Endothelial cell of umbilical vein (primary cell): ENCODE measurements at regions not wholly inside any gene's neighbourhood (a gene's known extent, or its start where the extent isn't known, plus 50 kb on each side); places are given as distances from the start of the nearest gene placed in this dataset.

Source experiments
- BruUV-seq: library from RNA; stranded (reverse); fragments of 400-500 nt; replicated peaks from 2 replicates; lab custom pipeline; 2021; lab: Mats Ljungman, UMichigan
- CTCF ChIA-PET: fragments of 300-600, 350-600 bp; sonication (Branson Sonifier 250); formaldehyde crosslinking; loops from one replicate; lab custom pipeline; 2021; ENCODE audit warnings: antibody characterized with exemption, inconsistent platforms; lab: Charles Lee
- POLR2A ChIA-PET: fragments of 300-600, 350-600 bp; sonication (Branson Sonifier 250); formaldehyde crosslinking; loops from one replicate; lab custom pipeline; 2021; ENCODE audit warnings: antibody characterized with exemption, inconsistent platforms; lab: Charles Lee
- DNase-seq: peaks from one replicate; pipeline ENCODE4 v3.0.0-alpha.2; 2011; ENCODE audit warnings: low read depth, low spot score
- FAIRE-seq: peaks from 2 replicates; lab custom pipeline; 2011; peaks lifted over from hg19 to GRCh38; lab: Jason Lieb, UNC
- H2AFZ ChIP-seq: 2 replicates; pipeline ENCODE4 v1.6.0; 2012; ENCODE audit warnings: low read depth, low read length, control low read depth, inconsistent platforms
- H3K27ac ChIP-seq: 2 replicates; pipeline ENCODE4 v1.5.1; 2011; ENCODE audit warnings: low read depth, mild to moderate bottlenecking, control low read depth, low read length, moderate library complexity; ENCODE audit not compliant: insufficient read depth
- H3K27me3 ChIP-seq, 2 experiments: 2 replicates each; pipeline versions ENCODE4 v1.6.0 to v1.6.1; 2011; ENCODE audit warnings: low read length in 2 of 2, mixed read lengths in 1 of 2; ENCODE audit not compliant: control insufficient read depth in 2 of 2, insufficient read depth in 2 of 2
- H3K36me3 ChIP-seq, 2 experiments: 2 replicates in 1 of 2; 3 replicates in 1 of 2; pipeline ENCODE4 v1.5.1; 2011; ENCODE audit warnings: low read length in 2 of 2, mild to moderate bottlenecking in 1 of 2, moderate library complexity in 1 of 2; ENCODE audit not compliant: control insufficient read depth in 2 of 2, insufficient read depth in 2 of 2; ENCODE audit errors: extremely low read depth in 1 of 2
- H3K4me1 ChIP-seq: 3 replicates; pipeline ENCODE4 v1.5.1; 2011; ENCODE audit warnings: mild to moderate bottlenecking, low read length; ENCODE audit not compliant: control insufficient read depth, insufficient read depth; ENCODE audit errors: extremely low read depth
- H3K4me2 ChIP-seq: 2 replicates; pipeline ENCODE4 v1.6.1; 2011; ENCODE audit warnings: low read length, control low read depth, mixed read lengths; ENCODE audit not compliant: insufficient read depth
- H3K4me3 ChIP-seq, 3 experiments: fragments of 200-600 bp in 1 of 3; sonication (generic), shearing (Covaris generic) in 1 of 3; replicated peaks in 1 of 3; 2 replicates each; pipeline ENCODE4 v1.5.1; 2011 to 2016; ENCODE audit warnings: control low read depth in 3 of 3, low read length in 3 of 3, mild to moderate bottlenecking in 2 of 3, inconsistent platforms in 1 of 3, low read depth in 1 of 3, moderate library complexity in 1 of 3; ENCODE audit not compliant: insufficient read depth in 1 of 3
- H3K79me2 ChIP-seq: 2 replicates; pipeline ENCODE4 v1.6.0; 2012; ENCODE audit warnings: low read length, inconsistent platforms; ENCODE audit not compliant: control insufficient read depth, insufficient read depth
- H3K9ac ChIP-seq: replicated peaks from 2 replicates; pipeline ENCODE3; 2011; ENCODE audit warnings: low read length, control low read depth; ENCODE audit not compliant: insufficient read depth; ENCODE audit errors: extremely low read depth
- H3K9me1 ChIP-seq: replicated peaks from 3 replicates; pipeline ENCODE4 v1.6.0; 2011; ENCODE audit warnings: mild to moderate bottlenecking, low read length; ENCODE audit not compliant: control insufficient read depth, insufficient read depth; ENCODE audit errors: extremely low read depth
- H3K9me3 ChIP-seq: replicated peaks from 2 replicates; pipeline ENCODE4 v1.5.1; 2012; ENCODE audit warnings: low read length, inconsistent platforms; ENCODE audit not compliant: control insufficient read depth, insufficient read depth
- H4K20me1 ChIP-seq: replicated peaks from 2 replicates; pipeline ENCODE3; 2011; ENCODE audit warnings: mild to moderate bottlenecking, low read length; ENCODE audit not compliant: control insufficient read depth, insufficient read depth; ENCODE audit errors: extremely low read depth
- EZH2 ChIP-seq: IDR thresholded peaks from 2 replicates; pipeline ENCODE4 v1.6.1; 2012; ENCODE audit warnings: borderline replicate concordance, low read depth, mild to moderate bottlenecking, moderate library complexity, low read length, inconsistent platforms; ENCODE audit not compliant: severe bottlenecking
- FOS ChIP-seq: IDR thresholded peaks from 2 replicates; pipeline ENCODE4 v1.6.1; 2011; ENCODE audit warnings: mild to moderate bottlenecking, low read length, moderate library complexity, borderline replicate concordance; ENCODE audit not compliant: insufficient read depth
- GATA2 ChIP-seq: IDR thresholded peaks from 2 replicates; pipeline ENCODE4 v1.7.0; 2011; ENCODE audit warnings: low read depth, mild to moderate bottlenecking, moderate library complexity, mixed read lengths, low read length; ENCODE audit not compliant: insufficient read length, insufficient read depth
- JUN ChIP-seq: IDR thresholded peaks from 2 replicates; pipeline ENCODE4 v1.6.1; 2011; ENCODE audit warnings: borderline replicate concordance, low read depth; ENCODE audit not compliant: insufficient read length, insufficient read depth
- MYC ChIP-seq: IDR thresholded peaks from one replicate; pipeline ENCODE4 v1.6.1; 2011; ENCODE audit warnings: mild to moderate bottlenecking, low read depth, low read length
- POLR2A ChIP-seq: IDR thresholded peaks from 2 replicates; pipeline ENCODE4 v1.6.1; 2012; ENCODE audit warnings: low read depth, mild to moderate bottlenecking, control low read depth, low read length
- POLR2AphosphoS5 ChIP-seq: IDR thresholded peaks from 2 replicates; pipeline ENCODE4 v1.6.1; 2012; ENCODE audit warnings: low read depth, mild to moderate bottlenecking, control low read depth, low read length, moderate library complexity; ENCODE audit not compliant: insufficient read depth
- dilution Hi-C: fragments of 300-500 bp; cut with MboI; formaldehyde crosslinking; loops from one replicate; pipeline ENCODE4 v1.15.0; 2019; ENCODE audit warnings: low sequenced_read_pairs; ENCODE audit not compliant: extremely low pct_ligation_motif_present
- intact Hi-C: fragments of 100-400 bp; cut with micrococcal nuclease; formaldehyde crosslinking; loops from one replicate; pipeline ENCODE4 v1.10.0; 2022
- TF ChIP-seq, protein P1 (sequence below), 2 donors: IDR thresholded peaks; 1 replicate in 1 of 2; 2 replicates in 1 of 2; pipeline ENCODE4 v1.5.1; 2011; ENCODE audit warnings: low read length in 2 of 2, mild to moderate bottlenecking in 2 of 2, moderate library complexity in 2 of 2, control low read depth in 1 of 2, inconsistent platforms in 1 of 2, low read depth in 1 of 2; ENCODE audit not compliant: insufficient read depth in 1 of 2; ENCODE audit errors: extremely low read depth in 1 of 2
- TF ChIP-seq, protein P2 (sequence below): IDR thresholded peaks from 2 replicates; pipeline ENCODE4 v1.6.1; 2011; ENCODE audit not compliant: insufficient read depth, insufficient read length

DNA sequence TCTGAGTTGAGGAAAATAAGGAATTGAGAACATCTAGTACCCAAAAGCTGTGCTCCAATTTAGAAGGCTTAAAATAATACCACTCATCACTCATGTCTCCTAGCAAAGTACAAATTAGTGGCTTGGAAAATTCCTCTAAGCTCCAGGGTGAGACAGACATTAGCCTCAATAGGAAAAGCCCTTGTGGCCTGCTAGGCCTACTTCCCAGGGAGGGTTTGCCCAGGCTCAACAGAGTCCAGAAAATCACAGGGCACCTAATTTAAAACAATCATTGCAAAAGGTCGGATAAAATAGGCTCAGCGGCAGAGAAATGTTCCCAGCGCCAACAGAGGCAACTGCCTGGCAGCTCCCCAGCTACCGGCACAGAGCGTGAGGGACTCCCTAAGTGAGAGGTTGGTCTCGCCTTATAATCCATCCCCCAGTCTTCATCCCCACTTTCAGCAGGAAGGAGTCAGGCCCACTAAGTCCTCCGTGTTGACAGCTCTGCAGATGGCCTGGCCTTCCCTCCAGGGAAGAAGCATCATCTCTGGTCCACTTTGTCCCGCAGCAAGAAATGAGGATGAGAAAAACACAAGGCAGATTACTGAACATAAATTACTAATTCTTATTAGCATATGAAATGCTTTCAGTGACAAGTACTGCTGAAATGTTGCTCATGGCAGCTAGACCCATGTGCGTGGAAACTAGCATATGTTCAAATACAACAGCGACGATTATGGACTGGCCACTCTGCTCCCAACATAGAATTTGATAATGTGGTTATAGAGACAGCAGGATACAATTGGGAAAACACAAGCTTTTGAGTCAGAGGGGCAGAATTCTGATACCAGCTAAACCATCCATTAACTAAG is 1177.7 kb upstream of the AUTS2 start:
- ChIA-PET POLR2A (no interaction called here), CTCF (no interaction called here)
- no peaks in the 10 kb centered on the region for H3K27me3 ChIP-seq
- no peaks in the 10 kb centered on the region for H3K36me3 ChIP-seq
- BruUV-seq = no TSS peak
- no peaks in the 10 kb centered on the region for H4K20me1 ChIP-seq
- no peak overlapping the region for H3K27ac ChIP-seq
- H3K79me2 ChIP-seq = no peaks in the 10 kb centered on the region
- H3K9ac ChIP-seq = no peak overlapping the region
- peaks cover 2% of the 10 kb centered on the region for H3K9me3 ChIP-seq
- H3K9me1 ChIP-seq = no peaks in the 10 kb centered on the region
- no peaks in the 10 kb centered on the region for H3K4me1 ChIP-seq
- H3K4me3 ChIP-seq = no peak overlapping the region
- FAIRE-seq (no peak), DNase-seq (no peak)
- intact Hi-C loops = no loop called here
- TF ChIP-seq FOS = no peak
- TF ChIP-seq, protein P1, sequence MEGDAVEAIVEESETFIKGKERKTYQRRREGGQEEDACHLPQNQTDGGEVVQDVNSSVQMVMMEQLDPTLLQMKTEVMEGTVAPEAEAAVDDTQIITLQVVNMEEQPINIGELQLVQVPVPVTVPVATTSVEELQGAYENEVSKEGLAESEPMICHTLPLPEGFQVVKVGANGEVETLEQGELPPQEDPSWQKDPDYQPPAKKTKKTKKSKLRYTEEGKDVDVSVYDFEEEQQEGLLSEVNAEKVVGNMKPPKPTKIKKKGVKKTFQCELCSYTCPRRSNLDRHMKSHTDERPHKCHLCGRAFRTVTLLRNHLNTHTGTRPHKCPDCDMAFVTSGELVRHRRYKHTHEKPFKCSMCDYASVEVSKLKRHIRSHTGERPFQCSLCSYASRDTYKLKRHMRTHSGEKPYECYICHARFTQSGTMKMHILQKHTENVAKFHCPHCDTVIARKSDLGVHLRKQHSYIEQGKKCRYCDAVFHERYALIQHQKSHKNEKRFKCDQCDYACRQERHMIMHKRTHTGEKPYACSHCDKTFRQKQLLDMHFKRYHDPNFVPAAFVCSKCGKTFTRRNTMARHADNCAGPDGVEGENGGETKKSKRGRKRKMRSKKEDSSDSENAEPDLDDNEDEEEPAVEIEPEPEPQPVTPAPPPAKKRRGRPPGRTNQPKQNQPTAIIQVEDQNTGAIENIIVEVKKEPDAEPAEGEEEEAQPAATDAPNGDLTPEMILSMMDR (IDR thresholded peaks at IDR 0.05; ENCODE audit: extremely low read depth in 1 of 2, insufficient read depth in 1 of 2, low read depth in 1 of 2, low read length in 2 of 2) = no peak
- TF ChIP-seq EZH2 = no peak
- no peak for TF ChIP-seq MYC
- H3K4me2 ChIP-seq = no peak overlapping the region
- dilution Hi-C loops = no loop called here
- no peak overlapping the region for H2AFZ ChIP-seq

DNA sequence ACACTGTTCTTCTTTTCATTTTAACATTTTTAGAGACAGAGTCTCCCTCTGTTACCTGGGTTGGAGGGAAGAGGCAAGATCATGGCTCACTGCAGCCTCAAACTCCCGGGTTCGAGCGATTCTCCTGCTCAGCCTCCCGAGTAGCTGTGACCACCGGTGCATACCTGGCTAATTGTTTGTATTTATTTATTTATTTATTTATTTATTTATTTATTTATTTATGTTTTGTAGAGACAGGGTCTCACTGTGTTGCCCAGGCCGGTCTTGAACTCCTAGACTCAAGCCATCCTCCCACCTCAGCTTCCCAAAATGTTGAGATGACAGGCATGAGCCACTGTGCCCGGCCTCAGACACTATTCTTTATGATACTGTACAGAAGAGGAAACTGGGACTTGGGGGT is 1176.6 kb upstream of the AUTS2 start:
- Histone ChIP-seq H3K4me2 (no peak overlapping the region), H3K9ac (no peak overlapping the region), H3K9me1 (no peaks in the 10 kb centered on the region), H4K20me1 (no peaks in the 10 kb centered on the region), H3K4me1 (no peaks in the 10 kb centered on the region), H3K36me3 (no peaks in the 10 kb centered on the region), H3K27ac (no peak overlapping the region), H3K4me3 (no peak overlapping the region), H3K79me2 (no peaks in the 10 kb centered on the region), H2AFZ (no peak overlapping the region), H3K27me3 (no peaks in the 10 kb centered on the region), H3K9me3 (peaks cover 3% of the 10 kb centered on the region)
- DNase-seq (no peak), FAIRE-seq (no peak)
- TF ChIP-seq POLR2AphosphoS5 (no peak), GATA2 (no peak), JUN (no peak), EZH2 (no peak), FOS (no peak), MYC (no peak), POLR2A (no peak)
- TF ChIP-seq, protein P2, sequence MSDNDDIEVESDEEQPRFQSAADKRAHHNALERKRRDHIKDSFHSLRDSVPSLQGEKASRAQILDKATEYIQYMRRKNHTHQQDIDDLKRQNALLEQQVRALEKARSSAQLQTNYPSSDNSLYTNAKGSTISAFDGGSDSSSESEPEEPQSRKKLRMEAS = no peak
- TF ChIP-seq, protein P1 (IDR thresholded peaks at IDR 0.05; ENCODE audit: extremely low read depth in 1 of 2, insufficient read depth in 1 of 2, low read depth in 1 of 2, low read length in 2 of 2) = no peak
- BruUV-seq = no TSS peak
- intact Hi-C loops = no loop called here
- ChIA-PET CTCF (no interaction called here), POLR2A (no interaction called here)
- dilution Hi-C loops = no loop called here
